Effector memory CD4-positive, alpha-beta T cell (primary cell): ENCODE measurements at regions not wholly inside any gene's neighbourhood (a gene's known extent, or its start where the extent isn't known, plus 50 kb on each side); places are given as distances from the start of the nearest gene placed in this dataset.

Experiments
- DNase-seq, 3 donors: peaks; one replicate each; pipeline ENCODE4 v3.0.0-alpha.2; 2020
- H3K27ac ChIP-seq: 2 replicates; pipeline ENCODE4 v1.7.0; 2013; ENCODE audit warnings: mild to moderate bottlenecking, low read length, moderate library complexity; ENCODE audit not compliant: insufficient read depth, poor library complexity, severe bottlenecking
- H3K27me3 ChIP-seq: replicated peaks from 2 replicates; pipeline ENCODE4 v1.7.0; 2013; ENCODE audit warnings: mild to moderate bottlenecking, low read length; ENCODE audit not compliant: insufficient read depth, control insufficient read depth, poor library complexity, severe bottlenecking
- H3K36me3 ChIP-seq: 2 replicates; pipeline ENCODE4 v1.7.0; 2013; ENCODE audit warnings: mild to moderate bottlenecking, low read length, moderate library complexity; ENCODE audit not compliant: control insufficient read depth, insufficient read depth
- H3K4me1 ChIP-seq: 2 replicates; pipeline ENCODE4 v1.7.0; 2013; ENCODE audit warnings: low read length, mild to moderate bottlenecking; ENCODE audit not compliant: control insufficient read depth, insufficient read depth, poor library complexity, severe bottlenecking
- H3K4me3 ChIP-seq: 2 replicates; pipeline ENCODE4 v1.7.0; 2013; ENCODE audit warnings: low read length, low read depth, mild to moderate bottlenecking; ENCODE audit not compliant: insufficient read depth, poor library complexity, severe bottlenecking
- H3K9me3 ChIP-seq: 2 replicates; pipeline ENCODE4 v1.7.0; 2013; ENCODE audit warnings: mild to moderate bottlenecking, low read length, moderate library complexity; ENCODE audit not compliant: control insufficient read depth

GRCh38 chr14:34368115-34368970 lies 93.7 kb downstream of the SPTSSA start:
- Histone ChIP-seq H3K4me1 (no peaks in the 10 kb centered on the region), H3K27ac (no peak overlapping the region), H3K36me3 (no peaks in the 10 kb centered on the region), H3K9me3 (no peaks in the 10 kb centered on the region), H3K27me3 (peaks cover under 1% of the 10 kb centered on the region), H3K4me3 (no peak overlapping the region)
- no peak for DNase-seq

- H3K27me3 ChIP-seq: peaks cover 2% of the 10 kb centered on the region
- no peaks in the 10 kb centered on the region for H3K4me1 ChIP-seq
- H3K4me3 ChIP-seq: no peak overlapping the region
- no peak overlapping the region for H3K27ac ChIP-seq
- DNase-seq: no peak
- no peaks in the 10 kb centered on the region for H3K9me3 ChIP-seq
- H3K36me3 ChIP-seq: no peaks in the 10 kb centered on the region
Measured at GRCh38 chr14:34365309-34365915, 96.6 kb downstream of the SPTSSA start.

- Histone ChIP-seq H3K27me3 (peaks cover 2% of the 10 kb centered on the region), H3K4me3 (no peak overlapping the region), H3K27ac (no peak overlapping the region), H3K9me3 (no peaks in the 10 kb centered on the region), H3K4me1 (no peaks in the 10 kb centered on the region), H3K36me3 (no peaks in the 10 kb centered on the region)
- no peak for DNase-seq
Measured at GRCh38 chr14:34364201-34364600, 97.8 kb downstream of the SPTSSA start.

- H3K9me3 ChIP-seq: no peaks in the 10 kb centered on the region
- no peaks in the 10 kb centered on the region for H3K4me1 ChIP-seq
- H3K36me3 ChIP-seq: no peaks in the 10 kb centered on the region
- H3K4me3 ChIP-seq: no peak overlapping the region
- H3K27me3 ChIP-seq: peaks cover 2% of the 10 kb centered on the region
- DNase-seq: no peak
- H3K27ac ChIP-seq: no peak overlapping the region
Measured at GRCh38 chr14:34363733-34364134, 98.3 kb downstream of the SPTSSA start.

- no peak for DNase-seq
- Histone ChIP-seq H3K9me3 (no peaks in the 10 kb centered on the region), H3K27ac (no peak overlapping the region), H3K4me1 (no peaks in the 10 kb centered on the region), H3K27me3 (peaks cover 2% of the 10 kb centered on the region), H3K36me3 (no peaks in the 10 kb centered on the region), H3K4me3 (no peak overlapping the region)
Measured at GRCh38 chr14:34362641-34363251, 99.3 kb downstream of the SPTSSA start.

- Histone ChIP-seq H3K36me3 (no peaks in the 10 kb centered on the region), H3K9me3 (no peaks in the 10 kb centered on the region), H3K27me3 (peaks cover 2% of the 10 kb centered on the region), H3K4me3 (no peak overlapping the region), H3K4me1 (no peaks in the 10 kb centered on the region), H3K27ac (no peak overlapping the region)
- no peak for DNase-seq
Measured at GRCh38 chr14:34361504-34362011, 100.5 kb downstream of the SPTSSA start.

- no peak for DNase-seq
- Histone ChIP-seq H3K9me3 (no peaks in the 10 kb centered on the region), H3K27me3 (peaks cover 2% of the 10 kb centered on the region), H3K4me3 (no peak overlapping the region), H3K4me1 (no peaks in the 10 kb centered on the region), H3K36me3 (no peaks in the 10 kb centered on the region), H3K27ac (no peak overlapping the region)
Measured at GRCh38 chr14:34359420-34360117, 102.5 kb downstream of the SPTSSA start.

- Histone ChIP-seq H3K9me3 (no peaks in the 10 kb centered on the region), H3K27ac (no peak overlapping the region), H3K27me3 (no peaks in the 10 kb centered on the region), H3K36me3 (no peaks in the 10 kb centered on the region), H3K4me1 (no peaks in the 10 kb centered on the region), H3K4me3 (no peak overlapping the region)
- no peak for DNase-seq
Measured at GRCh38 chr14:34356264-34356654, 105.8 kb downstream of the SPTSSA start.

GRCh38 chr14:34355584-34356263 lies 106.3 kb downstream of the SPTSSA start:
- Histone ChIP-seq H3K27me3 (no peaks in the 10 kb centered on the region), H3K4me1 (no peaks in the 10 kb centered on the region), H3K9me3 (no peaks in the 10 kb centered on the region), H3K4me3 (no peak overlapping the region), H3K36me3 (no peaks in the 10 kb centered on the region), H3K27ac (no peak overlapping the region)
- DNase-seq: no peak
